Psoas muscle (tissue), 7 donors: ENCODE measurements at regions not wholly inside any gene's neighbourhood (a gene's known extent, or its start where the extent isn't known, plus 50 kb on each side); places are given as distances from the start of the nearest gene placed in this dataset.

Experiments
- ATAC-seq, 4 donors: fragments of 200-7000 bp; cut with Tn5 transposase; one replicate each; pipeline ENCODE4 v1.9.1; 2020; ENCODE audit warnings: moderate library complexity in 3 of 4, mild to moderate bottlenecking in 2 of 4
- DNase-seq, 2 donors: peaks; one replicate each; pipeline ENCODE4 v3.0.0-alpha.2; 2020
- H3K27ac ChIP-seq: fragments of 200-600 bp; one replicate; pipeline ENCODE4 v1.8.0; 2022
- H3K27me3 ChIP-seq, 3 donors: fragments of 200-600 bp in 1 of 3; one replicate each; pipeline versions ENCODE4 v1.6.1 to v1.8.0; 2013 to 2022; ENCODE audit warnings: low read length in 2 of 3, mild to moderate bottlenecking in 2 of 3, moderate library complexity in 1 of 3; ENCODE audit not compliant: insufficient read depth in 3 of 3
- H3K36me3 ChIP-seq, 2 donors: fragments of 200-600 bp in 1 of 2; one replicate each; pipeline versions ENCODE4 v1.6.1 to v1.8.0; 2013 to 2022; ENCODE audit warnings: low read depth in 1 of 2, mild to moderate bottlenecking in 1 of 2, moderate library complexity in 1 of 2; ENCODE audit not compliant: insufficient read depth in 1 of 2
- H3K4me1 ChIP-seq: fragments of 200-600 bp; one replicate; pipeline ENCODE4 v1.8.0; 2022
- H3K4me3 ChIP-seq: fragments of 200-600 bp; one replicate; pipeline ENCODE4 v1.8.0; 2022; ENCODE audit warnings: mild to moderate bottlenecking
- H3K9me3 ChIP-seq: fragments of 200-600 bp; one replicate; pipeline ENCODE4 v1.8.0; 2022
- CTCF ChIP-seq: fragments of 200-600 bp; IDR thresholded peaks from one replicate; pipeline ENCODE4 v1.8.0; 2022; ENCODE audit warnings: antibody characterized with exemption
- WGBS, 3 donors: extraction: QIAGEN DNeasy Blood & Tissue Kit; methylation state at CpG; one replicate each; pipeline versions ENCODE4 v1.1.6 to v1.1.7; 2013; 5-methylcytosine and 5-hydroxymethylcytosine counted together
- intact Hi-C, 2 donors: fragments of 100-400 bp; cut with DNase I; formaldehyde crosslinking; loops; one replicate each; pipeline versions ENCODE4 v1.11.0 to v1.14.2; 2022
- donor health status: healthy with polysubstance abuse.
- donor health status: DM: no; HTN: no; CAD: no; lungs with moderate emphysema.
- donor health status: Bipolar disorder and iron deficiency.
- donor health status: healthy.
- donor health status: DM: yes; HTN: yes; CAD: no.
- donor health status: DM: no; HTN: no; CAD: no.
- donor health status: DM: yes; HTN: yes; CAD: no.

GRCh38 chr13:34667286-34668218, 274.5 kb upstream of the NBEA start:
- intact Hi-C loops, result no loop called here
- Histone ChIP-seq H3K27ac (no peak overlapping the region), H3K9me3 (no peaks in the 10 kb centered on the region), H3K4me1 (no peaks in the 10 kb centered on the region), H3K27me3 (no peaks in the 10 kb centered on the region), H3K4me3 (no peak overlapping the region), H3K36me3 (no peaks in the 10 kb centered on the region)
- ATAC-seq, result no peak
- no peak for DNase-seq
- no peak for TF ChIP-seq CTCF
- WGBS, 3 donors, result 78 to 84% (median 79%) methylated on average over 11 of the region's 11 CpGs

GRCh38 chr13:34671137-34671536, 270.9 kb upstream of the NBEA start:
- no peak overlapping the region for H3K27ac ChIP-seq
- peak; percentile 10 to 45 for DNase-seq
- no peaks in the 10 kb centered on the region for H3K36me3 ChIP-seq
- ATAC-seq, result peak; percentile 81 to 95 (median 86)
- intact Hi-C loops, result no loop called here
- H3K4me1 ChIP-seq, result no peaks in the 10 kb centered on the region
- TF ChIP-seq CTCF, result no peak
- H3K27me3 ChIP-seq, result no peaks in the 10 kb centered on the region
- H3K4me3 ChIP-seq, result no peak overlapping the region
- H3K9me3 ChIP-seq, result no peaks in the 10 kb centered on the region

GRCh38 chr13:34672631-34673030, 269.4 kb upstream of the NBEA start:
- Histone ChIP-seq H3K27me3 (no peaks in the 10 kb centered on the region), H3K4me3 (no peak overlapping the region), H3K27ac (no peak overlapping the region), H3K36me3 (no peaks in the 10 kb centered on the region), H3K9me3 (no peaks in the 10 kb centered on the region), H3K4me1 (no peaks in the 10 kb centered on the region)
- peak; percentile 45 to 66 (median 54) for ATAC-seq
- DNase-seq, result no peak
- no peak for TF ChIP-seq CTCF
- intact Hi-C loops, result no loop called here
- 21 to 52% (median 31%) methylated on average over 3 of the region's 3 CpGs for WGBS, 3 donors

- ATAC-seq, result no peak
- peaks cover under 1% of the 10 kb centered on the region for H3K4me1 ChIP-seq
- intact Hi-C loops, result no loop called here
- DNase-seq, result no peak
- TF ChIP-seq CTCF, result no peak
- H3K27ac ChIP-seq, result no peak overlapping the region
- no peaks in the 10 kb centered on the region for H3K27me3 ChIP-seq
- no peaks in the 10 kb centered on the region for H3K9me3 ChIP-seq
- H3K4me3 ChIP-seq, result no peak overlapping the region
- H3K36me3 ChIP-seq, result no peaks in the 10 kb centered on the region
- 46 to 60% (median 50%) methylated on average over 2 of the region's 2 CpGs for WGBS, 3 donors
Observed at GRCh38 chr13:34675626-34676025, 266.4 kb upstream of the NBEA start.
